Muscle of arm (tissue), 1 donor: ENCODE measurements at regions not wholly inside any gene's neighbourhood (a gene's known extent, or its start where the extent isn't known, plus 50 kb on each side); places are given as distances from the start of the nearest gene placed in this dataset.
"Not testable (repeated sequence)": the region's sequence is repeated elsewhere in the genome, so short reads cannot be mapped to it uniquely, and the experiment has no call there.

Experiments used
- DNase-seq: peaks from one replicate; pipeline ENCODE4 v3.0.0-alpha.2; 2013

GRCh38 chr6:57708061-57708460 lies 390.6 kb downstream of the PRIM2 start:
- not testable (repeated sequence) for DNase-seq

DNA sequence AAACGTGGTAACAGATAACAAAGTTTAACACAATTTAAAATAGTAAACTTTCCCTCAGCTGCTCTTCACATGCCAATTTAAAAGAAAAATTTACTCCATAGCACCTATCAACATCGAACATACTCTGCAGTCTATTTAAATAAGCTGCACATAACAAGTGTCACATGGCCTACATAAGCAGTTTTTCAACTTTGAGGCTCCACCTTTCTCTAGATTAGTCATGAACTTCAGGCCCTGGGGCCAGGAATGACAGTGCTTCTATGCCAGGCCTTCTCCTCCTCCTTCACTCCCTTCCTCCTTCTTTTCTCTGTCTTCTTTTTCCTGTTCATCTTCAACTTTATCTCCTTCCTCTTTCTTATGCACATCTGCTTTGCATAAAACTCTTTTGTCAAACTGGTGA lies 405.1 kb downstream of the PRIM2 start:
- not testable (repeated sequence) for DNase-seq

DNA sequence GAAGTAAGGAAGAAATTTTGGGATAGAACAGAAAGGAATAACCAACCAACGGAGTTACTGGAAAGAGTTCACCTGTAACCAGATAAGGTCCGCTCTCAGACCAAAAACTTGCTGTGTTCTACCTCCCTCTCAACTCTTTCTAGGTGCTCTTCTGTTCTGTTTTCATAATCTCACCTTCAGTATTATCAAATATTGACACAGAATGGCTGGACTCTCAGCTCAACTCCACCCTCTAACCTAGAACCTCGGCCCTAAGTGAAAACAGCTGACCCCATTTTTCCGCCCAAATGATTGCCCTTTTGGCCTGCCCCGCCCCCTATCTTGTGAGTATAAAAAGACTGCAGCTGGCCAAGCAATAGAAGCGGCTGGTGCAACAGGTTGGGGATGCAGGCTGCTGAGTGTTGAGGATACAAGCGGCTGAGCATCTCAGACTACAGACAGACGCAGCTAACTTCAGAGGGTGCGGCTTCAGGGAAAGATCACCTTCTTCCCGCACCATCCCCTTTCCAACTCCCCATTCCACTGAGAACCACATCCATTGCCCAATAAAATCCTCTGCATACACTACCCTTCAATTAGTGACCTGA lies 406.5 kb downstream of the PRIM2 start:
- not testable (repeated sequence) for DNase-seq

GRCh38 chr6:57729407-57729806 lies 412.0 kb downstream of the PRIM2 start:
- DNase-seq: not testable (repeated sequence)

DNA sequence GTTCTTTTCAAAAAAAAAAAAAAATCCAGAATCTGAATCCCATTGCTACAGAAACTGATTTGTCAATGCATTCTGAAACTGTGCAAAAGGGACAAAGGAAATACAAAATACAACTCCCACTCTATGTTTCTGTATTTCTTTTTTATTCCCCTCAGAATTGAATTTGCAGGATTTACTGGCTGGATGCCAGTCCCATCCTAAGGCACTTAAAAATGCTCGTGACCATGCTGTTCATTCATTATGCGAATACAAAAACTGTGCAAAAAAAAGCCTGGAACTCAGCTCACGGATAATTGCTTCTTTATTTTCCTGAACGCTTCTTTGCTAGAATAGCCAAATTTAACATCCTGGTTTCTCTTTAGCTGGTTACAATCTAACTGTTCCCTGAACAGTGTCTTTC lies 413.3 kb downstream of the PRIM2 start:
- not testable (repeated sequence) for DNase-seq

DNA sequence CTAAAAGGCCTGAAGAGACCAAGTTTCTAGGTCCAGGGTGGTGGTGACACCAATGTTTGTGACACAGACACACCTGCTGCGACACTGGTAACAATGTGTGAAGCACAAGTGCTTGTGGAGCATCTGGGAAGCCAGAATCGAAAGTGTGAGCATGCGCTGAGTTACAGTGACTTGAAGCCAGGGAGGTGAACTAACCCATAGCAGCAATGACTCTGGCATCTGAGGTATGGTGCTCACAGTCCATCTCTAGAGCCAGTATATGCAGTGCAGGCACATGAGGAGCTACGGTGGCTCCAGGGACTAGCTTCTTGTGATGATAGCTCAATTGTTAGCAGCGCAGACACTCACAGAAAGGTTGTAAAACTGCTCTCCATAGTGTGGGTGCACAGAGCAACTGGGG lies 430.3 kb downstream of the PRIM2 start:
- DNase-seq: not testable (repeated sequence)

DNA sequence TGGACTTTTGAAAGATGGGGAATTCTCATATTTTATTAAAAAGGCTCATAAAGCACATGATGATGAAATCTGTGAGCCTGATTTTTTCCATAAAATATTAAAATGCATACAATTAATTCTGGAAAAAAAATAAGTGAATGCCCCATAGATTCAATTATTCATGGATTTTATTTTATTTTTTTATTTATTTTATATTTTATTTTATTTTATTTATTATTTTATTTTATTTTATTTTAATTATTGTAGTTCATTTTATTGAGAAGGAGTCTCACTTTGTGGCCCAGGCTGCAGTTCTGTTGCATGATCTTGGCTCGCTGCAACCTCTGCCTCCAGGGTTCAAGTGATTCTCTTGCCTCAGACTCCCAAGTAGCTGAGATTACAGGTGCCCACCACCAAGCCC lies 442.4 kb downstream of the PRIM2 start:
- not testable (repeated sequence) for DNase-seq

GRCh38 chr6:57792720-57793397 lies 475.4 kb downstream of the PRIM2 start:
- not testable (repeated sequence) for DNase-seq

DNA sequence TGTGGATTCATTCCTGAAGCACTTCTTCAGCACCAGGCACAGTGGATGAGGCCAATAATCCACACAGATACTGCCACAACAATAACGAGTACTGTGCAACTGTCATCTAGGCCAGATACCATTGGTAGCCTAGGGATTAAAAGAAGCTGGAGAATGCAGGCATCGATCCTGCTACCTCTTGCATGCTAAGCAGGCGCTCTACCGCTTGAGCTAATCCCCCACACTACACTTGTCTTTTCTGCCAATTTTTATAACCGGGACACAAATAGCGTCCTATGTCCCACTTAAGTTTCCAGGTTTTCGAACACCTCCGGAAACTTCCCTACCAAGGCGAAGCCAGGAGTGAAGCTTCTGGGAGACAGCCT lies 475.9 kb downstream of the PRIM2 start:
- not testable (repeated sequence) for DNase-seq

GRCh38 chr6:57799703-57800479 lies 482.5 kb downstream of the PRIM2 start:
- DNase-seq: peak; percentile 4

DNA sequence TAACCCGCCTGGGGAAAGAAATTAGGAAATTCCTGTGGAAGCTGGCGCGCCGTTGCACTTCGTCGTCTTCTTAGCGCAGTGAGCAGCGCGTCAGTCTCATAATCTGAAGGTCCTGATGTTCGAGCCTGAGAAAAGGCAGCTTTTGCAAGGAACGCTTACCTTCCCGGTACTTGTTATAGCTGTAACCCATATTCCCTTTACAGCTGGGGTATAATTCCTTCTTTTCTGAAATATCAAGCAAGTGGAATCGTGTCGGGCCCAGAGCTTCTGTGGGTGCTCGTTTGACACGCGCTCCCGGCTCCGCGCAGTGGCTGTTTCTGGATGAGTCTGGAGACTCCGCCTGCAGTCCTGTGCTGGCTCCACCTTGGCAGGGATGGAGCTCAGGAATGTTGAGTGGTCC lies 491.2 kb downstream of the PRIM2 start:
- not testable (repeated sequence) for DNase-seq

- DNase-seq: not testable (repeated sequence)
Observed at GRCh38 chr6:57809454-57809853, 492.0 kb downstream of the PRIM2 start.

DNA sequence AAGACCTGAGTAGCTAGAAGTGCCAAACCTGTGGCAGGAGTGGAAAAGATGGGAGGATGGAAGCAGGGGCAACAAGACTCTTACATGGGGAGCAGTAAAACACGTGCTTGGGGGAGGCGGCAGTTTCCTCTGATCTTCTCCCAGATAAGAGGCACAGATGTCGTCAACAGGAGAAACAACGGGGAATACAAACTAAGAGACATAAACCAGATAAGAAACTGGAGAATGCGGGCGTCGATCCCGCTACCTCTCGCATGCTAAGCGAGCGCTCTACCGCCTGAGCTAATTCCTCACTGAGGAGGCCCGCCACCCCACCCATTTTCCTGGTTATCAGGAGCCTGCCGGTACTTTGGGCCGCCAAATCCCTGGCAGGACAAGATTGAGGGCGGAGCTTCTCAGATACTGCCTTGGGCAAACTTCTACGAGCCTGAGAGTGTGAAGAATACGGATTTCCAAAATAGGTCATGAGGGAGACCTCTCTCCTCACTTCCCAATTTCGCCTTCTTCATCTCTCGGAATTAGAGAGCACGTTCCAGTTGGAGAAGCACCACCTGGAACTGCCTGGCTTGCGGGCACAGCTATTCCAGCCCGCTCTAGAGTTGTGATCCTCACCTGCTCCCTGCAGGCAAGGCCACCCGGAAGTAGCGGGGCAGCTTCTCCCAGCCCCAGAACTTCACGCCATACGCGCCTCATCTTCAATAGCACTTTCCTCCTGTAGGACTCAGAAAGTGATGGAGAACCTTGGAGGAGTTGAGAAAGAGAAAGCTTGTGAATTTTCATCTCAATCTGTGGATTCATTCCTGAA lies 496.0 kb downstream of the PRIM2 start:
- DNase-seq: not testable (repeated sequence)

DNA sequence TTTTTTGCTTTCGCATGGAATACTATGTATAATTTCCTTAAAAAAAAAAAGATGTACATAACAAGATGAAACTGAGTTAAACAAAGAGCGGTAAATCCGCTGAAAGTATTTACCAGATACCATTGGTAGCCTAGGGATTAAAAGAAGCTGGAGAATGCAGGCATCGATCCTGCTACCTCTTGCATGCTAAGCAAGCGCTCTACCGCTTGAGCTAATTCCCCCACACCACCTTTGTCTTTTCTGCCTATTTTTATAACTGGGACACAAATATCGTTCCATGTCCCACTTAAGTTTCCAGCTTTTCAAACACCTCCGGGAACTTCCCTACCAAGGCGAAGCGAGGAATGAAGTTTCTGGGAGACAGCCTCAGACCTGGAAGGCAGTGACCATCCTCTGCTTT lies 498.4 kb downstream of the PRIM2 start:
- not testable (repeated sequence) for DNase-seq

DNA sequence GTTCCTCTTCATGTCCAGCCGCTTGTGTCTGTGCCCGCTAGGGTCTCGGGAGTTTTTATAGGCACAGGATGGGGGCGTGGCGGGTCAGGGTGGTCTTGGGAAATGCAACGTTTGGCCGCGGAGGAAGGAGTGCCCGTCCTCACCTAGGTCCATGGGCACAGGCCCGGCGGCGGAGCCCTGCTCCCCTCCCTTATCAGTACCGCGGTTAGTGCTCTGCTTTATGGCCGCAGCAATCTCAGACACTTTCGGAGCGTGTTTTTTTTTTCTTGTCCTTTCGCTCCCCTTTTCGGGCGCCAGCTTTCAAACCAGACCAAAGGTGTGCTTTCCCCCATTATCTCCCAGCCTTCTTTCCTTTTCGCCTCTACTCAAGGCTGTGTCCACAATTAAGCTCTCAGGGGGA lies 503.9 kb downstream of the PRIM2 start:
- not testable (repeated sequence) for DNase-seq

DNA sequence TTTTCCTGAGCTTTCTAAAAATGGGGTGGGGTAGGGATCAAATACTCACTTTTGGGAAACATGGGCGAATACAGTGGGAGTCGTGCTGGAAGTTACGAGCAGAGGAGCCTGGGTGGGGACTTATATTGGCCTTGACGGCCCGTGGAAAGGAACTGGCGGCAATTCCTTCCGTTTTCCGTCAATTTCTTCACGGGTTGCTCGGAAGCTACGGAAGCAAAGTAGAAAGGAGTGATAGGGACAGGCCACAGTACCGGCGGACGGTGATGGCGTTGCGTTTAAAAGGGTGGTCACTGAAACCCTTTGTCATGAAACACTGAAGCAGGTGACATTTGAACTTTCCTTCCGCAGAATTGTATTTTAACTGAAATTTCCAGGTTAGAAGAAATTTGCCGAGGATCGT lies 505.0 kb downstream of the PRIM2 start:
- not testable (repeated sequence) for DNase-seq

DNA sequence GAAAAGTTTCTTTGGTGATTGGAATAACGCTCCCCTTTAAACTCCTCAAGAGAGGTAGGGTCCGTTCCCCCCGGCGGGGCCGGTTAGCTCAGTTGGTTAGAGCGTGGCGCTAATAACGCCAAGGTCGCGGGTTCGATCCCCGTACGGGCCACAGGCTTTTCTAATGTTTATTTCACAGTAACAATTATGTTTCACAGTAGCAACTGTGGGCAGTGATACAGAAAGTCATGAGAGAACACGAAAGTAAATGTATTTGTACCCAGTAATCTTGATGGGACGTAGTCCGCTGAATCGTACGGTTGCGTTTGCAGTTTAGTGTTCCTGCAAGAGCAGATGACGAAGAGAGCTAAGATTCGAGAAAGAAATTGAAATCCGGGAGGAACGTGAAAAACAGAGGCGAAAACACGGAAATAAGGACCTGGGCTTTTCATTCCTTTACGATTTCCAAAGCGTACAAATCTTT lies 505.5 kb downstream of the PRIM2 start:
- DNase-seq: no peak

DNA sequence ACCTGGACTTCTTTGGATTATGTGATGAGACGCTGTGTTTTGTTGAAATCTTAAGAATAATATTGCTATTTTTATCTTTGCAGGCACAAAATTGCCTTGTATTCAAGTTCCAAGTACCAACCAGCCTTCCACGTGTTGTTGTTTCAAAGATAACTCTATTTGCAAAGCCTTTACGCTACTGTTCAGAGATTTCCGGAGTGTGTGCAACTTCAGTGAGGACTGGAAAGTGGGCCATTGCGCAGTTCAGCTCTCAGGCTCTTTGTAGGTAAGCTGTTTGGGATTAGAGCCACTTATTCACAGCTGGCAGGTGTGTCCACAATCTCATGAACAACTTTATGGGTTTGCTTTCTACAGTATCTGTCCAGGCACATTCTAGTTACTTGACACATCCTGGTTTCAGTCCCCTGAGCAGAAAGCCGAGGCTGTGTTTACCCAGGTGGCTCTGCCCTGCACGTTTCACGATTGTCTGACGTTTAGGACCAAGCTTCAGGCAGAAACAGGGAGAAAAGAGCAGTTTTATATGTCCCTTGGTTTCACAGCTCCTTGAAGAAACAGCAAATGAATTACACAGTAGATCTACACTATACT lies 520.3 kb downstream of the PRIM2 start:
- DNase-seq: not testable (repeated sequence)

DNA sequence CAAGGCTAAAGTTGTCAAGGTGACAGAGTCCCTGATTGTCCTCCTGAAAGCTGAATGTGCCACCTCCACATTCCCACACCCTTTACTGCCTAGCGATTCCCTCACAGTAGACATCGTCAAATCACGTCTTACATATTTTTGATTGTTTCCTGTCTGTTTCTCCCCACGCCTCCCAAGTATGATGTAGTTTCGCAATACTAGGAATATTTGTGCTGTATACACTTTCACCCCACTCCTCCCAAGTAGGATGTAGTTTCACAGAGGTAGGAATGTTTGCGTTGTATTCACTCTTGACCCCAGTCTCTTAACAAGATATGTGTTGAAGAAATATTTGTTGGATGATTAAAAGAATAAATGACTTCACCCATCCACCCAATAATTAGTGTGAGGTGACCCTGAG lies 524.1 kb downstream of the PRIM2 start:
- DNase-seq: not testable (repeated sequence)

GRCh38 chr6:57853745-57854407 lies 536.4 kb downstream of the PRIM2 start:
- DNase-seq: peak; percentile 9
